ENCODE measurements at regions not wholly inside any gene's neighbourhood (a gene's known extent, or its start where the extent isn't known, plus 50 kb on each side); places are given as distances from the start of the nearest gene placed in this dataset.

- DNase-seq (ENCODE audit: low read depth), result no peak
- H3K4me3 ChIP-seq (ENCODE audit: low read depth, low read length), result no peak overlapping the region
- no peak for TF ChIP-seq CTCF (IDR thresholded peaks at IDR 0.05; ENCODE audit: insufficient read depth, low read depth, low read length, missing control alignments)
Observed at GRCh38 chr13:73497430-73497829, 438.6 kb downstream of the KLF5 start.

- no peak for TF ChIP-seq CTCF (IDR thresholded peaks at IDR 0.05; ENCODE audit: insufficient read depth, low read depth, low read length, missing control alignments)
- H3K4me3 ChIP-seq (ENCODE audit: low read depth, low read length), result no peak overlapping the region
- DNase-seq (ENCODE audit: low read depth), result no peak
Observed at GRCh38 chr13:73496711-73497110, 437.9 kb downstream of the KLF5 start.

GRCh38 chr13:73492811-73493210 is 434.0 kb downstream of the KLF5 start:
- no peak for DNase-seq (ENCODE audit: low read depth)
- TF ChIP-seq CTCF (IDR thresholded peaks at IDR 0.05; ENCODE audit: insufficient read depth, low read depth, low read length, missing control alignments), result no peak
- H3K4me3 ChIP-seq (ENCODE audit: low read depth, low read length), result no peak overlapping the region

GRCh38 chr13:73482556-73482955 is 423.8 kb downstream of the KLF5 start:
- no peak overlapping the region for H3K4me3 ChIP-seq (ENCODE audit: low read depth, low read length)
- no peak for DNase-seq (ENCODE audit: low read depth)
- no peak for TF ChIP-seq CTCF (IDR thresholded peaks at IDR 0.05; ENCODE audit: insufficient read depth, low read depth, low read length, missing control alignments)

- no peak for TF ChIP-seq CTCF (IDR thresholded peaks at IDR 0.05; ENCODE audit: insufficient read depth, low read depth, low read length, missing control alignments)
- no peak for DNase-seq (ENCODE audit: low read depth)
- no peak overlapping the region for H3K4me3 ChIP-seq (ENCODE audit: low read depth, low read length)
Observed at GRCh38 chr13:73481886-73482445, 423.2 kb downstream of the KLF5 start.

- no peak for DNase-seq (ENCODE audit: low read depth)
- H3K4me3 ChIP-seq (ENCODE audit: low read depth, low read length), result no peak overlapping the region
- no peak for TF ChIP-seq CTCF (IDR thresholded peaks at IDR 0.05; ENCODE audit: insufficient read depth, low read depth, low read length, missing control alignments)
Observed at GRCh38 chr13:73480779-73481559, 422.2 kb downstream of the KLF5 start.

All from GM12865 (cell line).